Activated CD4-positive, alpha-beta T cell treated with anti-CD3 and anti-CD28 coated beads, Interleukin-2, amount 50 U/mL, for 16 hours (primary cell): ENCODE measurements at regions not wholly inside any gene's neighbourhood (a gene's known extent, or its start where the extent isn't known, plus 50 kb on each side); places are given as distances from the start of the nearest gene placed in this dataset.

ENCODE experiments used
- DNase-seq: peaks from one replicate; pipeline ENCODE4 v3.0.0-alpha.2; 2020

DNA sequence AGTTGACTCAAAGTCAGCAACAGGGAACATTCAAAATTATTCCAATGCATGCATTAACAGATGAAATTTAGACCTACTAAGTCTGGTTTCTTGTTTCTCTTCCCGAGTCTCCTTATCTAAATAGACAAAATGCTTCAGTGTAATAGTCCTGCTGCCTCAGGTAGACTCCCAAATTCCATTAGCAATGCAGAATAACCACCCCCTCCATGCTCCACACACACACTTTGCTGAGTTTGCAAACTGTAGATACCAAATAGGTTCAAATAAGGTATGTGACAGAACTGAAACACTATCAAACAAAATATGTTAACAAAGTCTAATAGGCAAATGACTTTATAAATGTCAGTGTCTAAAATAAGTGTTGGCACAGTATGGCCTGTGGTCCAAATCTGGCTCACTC, 451.1 kb upstream of the SOX5 start:
- no peak for DNase-seq

DNA sequence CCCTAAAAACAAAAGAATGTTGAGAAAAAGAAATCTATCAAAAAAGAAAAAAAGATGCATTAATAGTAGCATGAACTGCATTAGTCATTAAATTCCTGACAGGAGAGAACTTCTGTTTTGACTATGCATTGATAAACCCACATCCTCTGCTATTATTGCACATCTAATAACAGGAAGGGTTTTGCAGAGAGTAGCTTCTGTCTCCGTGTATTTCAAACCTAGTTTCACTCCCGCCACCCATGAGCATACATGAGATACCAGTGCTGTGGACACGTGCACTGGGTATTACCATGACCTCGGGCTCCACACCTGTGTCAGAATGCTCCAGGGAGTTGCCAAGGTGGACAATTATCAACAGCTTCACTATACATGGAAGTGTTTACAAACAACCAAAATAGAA, 449.1 kb upstream of the SOX5 start:
- peak; percentile 2 for DNase-seq

DNA sequence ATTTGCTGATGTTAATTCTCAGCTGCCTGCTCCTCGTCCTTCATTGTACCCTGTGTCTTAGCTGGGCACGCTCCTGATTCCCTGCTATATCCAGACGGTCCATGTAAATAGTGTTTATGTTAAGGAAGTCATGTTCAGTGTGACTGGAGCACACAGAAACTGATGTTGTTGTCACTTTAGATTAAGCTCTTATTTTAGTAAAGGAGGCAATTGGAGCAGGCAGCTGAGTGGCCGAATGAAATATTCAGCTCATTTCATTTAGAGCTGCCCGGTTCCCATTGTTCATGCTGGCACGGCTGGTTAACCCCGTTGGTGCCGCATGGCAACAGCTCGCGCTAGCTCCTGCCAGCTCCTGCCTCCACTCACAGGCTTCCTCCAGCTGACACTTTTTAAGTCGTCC, 446.8 kb upstream of the SOX5 start:
- DNase-seq, result no peak

DNA sequence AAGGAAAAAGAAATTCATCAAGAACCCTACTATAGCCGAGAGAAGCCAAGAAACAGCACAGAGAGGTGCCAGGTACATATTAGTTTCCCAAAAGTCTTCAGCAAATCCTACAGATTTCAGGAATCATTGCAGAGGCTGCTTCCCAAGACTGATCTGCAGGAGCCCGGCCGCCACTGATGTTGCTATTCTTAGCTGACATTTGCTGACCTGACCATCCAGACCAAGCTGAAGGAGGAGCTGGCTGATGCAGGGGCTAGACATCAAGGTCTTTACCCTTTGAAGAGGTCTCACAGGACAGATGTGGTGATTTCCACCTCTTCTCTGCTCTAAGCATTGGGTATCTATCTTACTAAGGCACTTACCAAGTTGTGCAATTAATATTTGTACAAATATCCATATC, 444.8 kb upstream of the SOX5 start:
- DNase-seq, result no peak

DNA sequence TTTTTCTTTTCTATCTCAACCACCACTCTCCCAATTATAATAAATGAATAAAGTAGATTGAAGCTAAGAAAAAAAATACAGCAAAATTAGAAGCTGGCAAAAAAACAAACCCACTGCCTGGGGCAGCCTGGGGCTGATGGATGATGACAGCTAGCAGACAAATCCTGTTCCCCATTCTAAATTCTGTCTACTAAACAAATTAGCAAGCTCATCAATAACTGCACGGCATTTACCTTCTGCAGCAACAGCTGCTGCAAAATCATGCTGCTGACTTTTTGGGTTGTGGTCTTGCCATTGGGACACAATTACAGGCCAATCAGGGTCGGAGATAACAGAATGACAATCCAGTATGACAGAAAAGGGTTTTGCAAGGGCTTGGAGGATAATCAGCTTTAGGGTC, 443.6 kb upstream of the SOX5 start:
- no peak for DNase-seq

DNA sequence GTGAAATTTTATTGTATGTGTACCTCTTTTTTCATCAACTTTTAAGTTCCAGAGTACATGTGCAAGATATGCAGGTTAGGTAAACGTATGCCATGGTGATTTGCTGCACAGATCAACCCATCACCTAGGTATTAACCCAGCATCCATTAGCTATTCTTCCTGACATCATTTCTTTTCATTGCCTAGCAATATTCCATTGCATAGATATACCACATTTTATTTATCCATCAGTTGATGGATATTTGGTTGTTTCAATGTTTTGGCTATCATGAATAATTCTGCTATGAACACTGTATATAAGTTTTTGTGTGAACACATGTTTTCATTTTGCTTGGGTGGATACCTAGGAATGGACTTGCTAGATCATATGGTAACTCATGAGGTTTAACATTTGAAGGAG, 439.9 kb upstream of the SOX5 start:
- DNase-seq, result no peak

DNA sequence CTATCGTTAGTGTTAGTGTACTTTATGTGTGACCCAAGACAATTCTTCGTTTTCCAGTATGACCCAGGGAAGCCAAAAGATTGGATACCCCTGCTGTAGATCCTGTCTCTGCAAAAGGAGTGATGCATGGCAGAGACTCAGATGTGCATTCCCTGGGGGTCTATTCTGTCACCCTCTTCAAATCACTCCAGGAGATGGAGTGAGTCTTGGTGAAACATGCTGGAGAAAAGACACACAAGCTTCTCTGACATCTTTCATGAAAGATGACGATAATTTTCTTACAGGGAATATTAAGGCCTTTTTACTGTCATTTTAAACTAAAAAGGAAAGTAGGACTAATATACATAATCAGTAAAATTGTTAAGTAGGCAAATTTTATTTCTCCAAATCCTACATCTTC, 437.9 kb upstream of the SOX5 start:
- DNase-seq, result no peak

DNA sequence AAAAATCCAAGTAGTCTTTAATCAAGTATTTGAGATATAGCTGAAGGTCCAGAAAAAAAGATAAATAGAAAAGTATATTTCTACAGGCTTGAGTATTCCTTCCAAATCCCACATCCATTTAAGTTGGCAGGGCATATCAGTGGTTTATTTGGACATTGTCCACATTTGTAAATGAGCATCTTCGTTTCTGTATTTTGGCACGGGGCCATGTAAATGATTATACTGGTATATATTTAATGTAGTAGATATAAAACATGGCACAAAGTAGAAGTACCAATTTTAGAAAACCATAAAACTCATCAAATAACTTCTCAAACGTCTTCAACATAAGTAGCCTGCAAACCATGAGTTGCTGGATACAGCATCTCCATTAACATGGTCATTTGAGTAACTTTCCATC, 437.4 kb upstream of the SOX5 start:
- no peak for DNase-seq

DNA sequence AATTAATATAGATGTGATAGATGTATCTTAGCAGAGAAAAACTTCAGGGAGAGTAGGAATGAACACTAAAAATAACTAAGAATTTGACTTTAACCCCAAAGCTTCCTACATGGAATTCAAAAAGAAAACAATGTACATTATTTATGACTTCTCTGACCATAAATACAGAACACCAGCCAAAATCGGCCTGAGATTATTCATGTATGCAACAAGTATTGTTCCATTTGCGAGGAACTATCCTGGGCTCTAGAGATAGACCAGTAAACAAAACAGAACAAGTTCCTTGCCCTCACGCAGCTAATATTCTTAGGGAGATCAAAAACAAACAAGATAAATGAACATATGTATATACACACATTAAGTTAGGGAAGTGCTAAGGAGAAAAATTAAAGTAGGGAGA, 432.3 kb upstream of the SOX5 start:
- DNase-seq, result no peak

DNA sequence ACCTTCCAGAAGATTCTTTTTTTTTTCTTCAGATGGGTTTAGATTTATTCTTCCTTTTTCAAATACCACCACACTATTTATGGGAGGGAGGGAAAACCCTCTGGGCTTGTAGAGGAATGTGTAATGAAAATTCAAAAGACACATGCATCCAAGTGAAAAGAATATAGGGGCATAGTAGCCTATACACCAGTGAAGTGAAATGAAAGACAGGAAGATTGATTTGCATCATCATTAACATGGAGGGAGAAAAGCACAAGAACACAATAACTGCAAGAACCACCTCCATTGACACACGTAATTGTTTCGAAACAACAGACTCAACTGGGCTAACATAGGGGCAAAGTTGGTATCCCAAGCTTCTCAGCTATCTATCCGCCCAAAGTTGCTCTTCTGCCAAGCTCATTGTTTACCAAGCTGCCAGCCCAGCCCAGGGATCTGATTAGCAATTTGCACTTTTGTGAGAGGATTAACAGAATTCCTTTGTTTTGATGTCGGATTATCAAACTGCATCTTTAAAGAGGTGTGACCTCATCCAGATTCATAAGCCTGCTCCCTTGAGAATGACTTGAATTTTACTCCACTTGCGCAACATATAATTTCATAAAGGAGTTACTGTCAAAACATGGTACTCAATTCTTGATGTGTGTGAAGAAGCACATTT, 430.5 kb upstream of the SOX5 start:
- DNase-seq, result no peak

DNA sequence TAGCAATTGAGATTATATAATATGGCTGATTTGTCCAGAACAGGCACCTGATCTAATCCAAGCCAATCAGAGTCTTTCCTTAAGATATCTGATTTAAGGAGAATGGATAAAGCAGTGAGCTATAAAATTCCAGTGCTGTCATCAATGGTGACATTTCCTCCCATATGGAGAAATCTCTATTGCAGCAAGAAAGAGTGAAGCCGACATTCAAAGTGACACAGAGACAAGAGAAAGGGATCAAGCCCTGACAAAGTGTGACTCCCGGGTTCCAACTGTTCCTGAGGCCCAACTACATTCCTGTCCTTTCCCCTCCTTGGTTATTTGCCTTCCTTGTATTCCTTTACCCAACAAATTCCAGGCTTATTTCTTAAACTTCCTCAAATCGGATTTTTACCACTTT, 430.0 kb upstream of the SOX5 start:
- no peak for DNase-seq

DNA sequence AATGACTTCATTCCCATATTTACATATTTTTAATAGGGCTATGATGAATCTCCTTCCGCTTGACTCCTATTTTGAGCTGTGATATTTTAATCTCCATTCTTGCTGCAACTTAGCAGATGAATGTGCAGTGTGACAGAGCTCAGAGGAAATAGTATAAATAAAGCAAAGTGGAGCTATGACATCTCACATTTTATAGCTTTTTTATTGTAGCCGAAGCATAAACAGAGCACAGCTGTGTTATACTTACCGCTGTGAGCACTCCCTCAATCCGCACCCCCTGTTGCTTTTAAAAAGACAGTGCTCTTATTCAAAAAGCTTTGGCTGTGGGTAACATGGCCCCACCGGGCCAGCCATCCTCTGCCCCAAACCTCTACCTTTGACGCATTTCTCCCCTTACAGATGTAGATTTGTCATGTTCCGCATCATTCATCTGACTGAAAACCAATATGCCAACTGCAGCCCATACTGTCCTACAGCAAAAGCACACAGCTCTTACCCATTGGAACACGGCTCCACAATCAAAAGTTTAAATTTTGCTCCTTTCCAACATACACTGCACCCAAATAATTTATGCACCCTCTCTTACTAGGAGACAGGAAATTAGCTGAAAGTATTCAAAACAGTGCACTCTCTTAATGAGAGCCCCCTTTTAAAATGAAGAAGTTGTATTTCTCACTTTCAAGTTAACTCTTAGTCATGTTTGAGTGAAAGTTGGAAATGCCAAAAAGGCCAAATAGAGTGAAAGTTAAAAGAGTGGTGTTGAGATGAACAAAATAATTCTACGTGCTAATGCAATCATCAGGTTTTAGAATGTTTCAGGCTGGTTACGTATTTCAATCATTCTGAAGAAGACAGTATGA, 429.3 kb upstream of the SOX5 start:
- DNase-seq, result no peak

DNA sequence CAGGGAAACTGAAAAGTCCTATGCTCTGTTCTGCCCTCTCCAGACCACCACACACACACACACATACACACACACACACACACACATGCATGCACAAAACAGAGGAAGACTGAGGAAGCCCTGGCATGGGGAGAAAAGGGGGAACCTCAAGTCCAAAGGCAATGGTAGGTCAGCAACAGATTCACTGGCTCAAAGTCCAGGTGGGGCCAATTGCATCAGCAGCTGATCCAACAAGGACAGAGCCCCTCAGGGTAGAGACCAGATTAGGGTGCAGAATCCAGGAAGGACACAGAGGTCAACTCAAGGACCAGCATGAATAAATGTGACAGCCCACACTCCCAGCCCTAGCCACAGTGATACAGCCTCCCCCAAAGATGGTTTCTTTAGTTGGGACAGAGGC, 425.0 kb upstream of the SOX5 start:
- no peak for DNase-seq

DNA sequence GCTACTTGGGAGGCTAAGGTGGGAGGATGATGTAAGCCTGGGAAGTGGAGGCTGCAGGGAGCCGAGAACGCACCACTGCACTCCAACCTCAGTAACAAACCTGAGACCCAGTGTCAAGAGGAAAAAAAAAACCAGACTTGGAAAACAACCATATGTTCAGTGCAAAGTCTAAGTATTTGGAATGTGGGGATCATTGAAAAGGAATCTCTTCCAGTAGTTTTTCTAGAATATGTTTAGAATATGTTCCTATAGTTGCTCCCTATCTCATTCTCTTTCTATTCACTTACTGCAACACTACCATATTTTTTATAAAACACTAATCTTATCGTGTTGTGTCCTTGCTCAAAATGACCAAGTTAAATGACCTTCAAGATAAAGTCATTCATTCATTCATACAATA, 423.5 kb upstream of the SOX5 start:
- DNase-seq, result no peak

DNA sequence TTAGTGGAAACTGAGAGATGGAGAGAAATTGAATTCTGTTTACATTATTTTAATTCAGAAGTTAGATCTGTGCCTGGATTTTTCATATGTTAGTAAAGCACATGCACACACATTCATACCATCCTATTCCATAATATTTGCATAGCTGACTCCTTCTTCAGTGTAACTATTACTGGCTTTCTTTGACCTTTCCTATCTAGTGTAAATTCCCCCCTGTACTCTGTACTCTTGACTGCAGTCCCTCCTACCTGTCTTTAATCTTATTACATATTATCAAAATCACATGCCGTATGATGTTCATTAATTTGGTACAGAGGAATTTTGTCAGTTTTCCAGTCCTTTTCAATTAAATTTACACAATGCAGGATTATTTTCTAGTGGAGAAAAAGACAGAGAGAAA, 417.0 kb upstream of the SOX5 start:
- no peak for DNase-seq

DNA sequence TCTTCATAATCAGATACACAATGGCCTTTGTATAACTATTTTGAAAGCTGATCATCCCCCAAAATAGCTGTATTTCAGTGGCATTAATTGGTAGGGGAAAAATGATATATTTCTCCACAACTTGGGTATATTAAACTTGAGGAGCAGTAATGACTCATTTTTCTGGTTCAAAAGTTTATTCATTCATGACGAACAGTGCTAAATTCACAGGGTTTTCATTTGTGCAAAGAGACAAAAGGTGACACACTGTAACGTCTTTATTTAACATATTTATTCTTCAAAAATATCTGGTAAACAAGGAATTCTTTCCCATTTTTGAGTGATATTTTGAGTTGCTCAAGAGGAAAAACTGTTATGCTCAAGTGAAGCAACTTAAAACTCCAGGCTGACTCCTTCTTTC, 415.5 kb upstream of the SOX5 start:
- no peak for DNase-seq

DNA sequence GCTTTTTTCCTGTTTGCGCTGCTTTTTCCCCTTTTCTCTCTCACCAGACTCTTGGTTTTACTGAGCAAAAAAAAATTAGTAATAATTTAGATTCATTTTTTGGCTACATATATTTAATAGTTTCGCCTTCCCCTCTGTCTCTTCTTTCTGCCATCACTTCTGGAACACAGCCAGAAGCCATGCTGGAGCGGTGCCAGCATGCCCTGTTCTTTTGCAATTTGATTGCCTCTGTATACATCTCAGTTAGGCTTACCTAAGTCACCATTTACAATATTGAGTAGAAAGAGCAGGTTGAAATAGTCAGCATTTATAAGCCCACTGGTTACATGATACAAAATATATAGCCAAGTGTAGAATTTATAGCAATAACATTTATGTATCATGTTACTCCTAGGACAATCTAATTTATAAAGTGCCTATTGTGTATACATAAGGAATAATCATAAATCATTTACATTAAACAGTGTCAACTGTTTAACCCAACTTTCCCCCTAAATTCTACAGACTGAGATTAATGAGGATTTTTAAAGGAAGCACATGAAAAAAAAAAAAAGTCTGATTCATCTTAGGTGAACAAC, 413.8 kb upstream of the SOX5 start:
- DNase-seq, result no peak

DNA sequence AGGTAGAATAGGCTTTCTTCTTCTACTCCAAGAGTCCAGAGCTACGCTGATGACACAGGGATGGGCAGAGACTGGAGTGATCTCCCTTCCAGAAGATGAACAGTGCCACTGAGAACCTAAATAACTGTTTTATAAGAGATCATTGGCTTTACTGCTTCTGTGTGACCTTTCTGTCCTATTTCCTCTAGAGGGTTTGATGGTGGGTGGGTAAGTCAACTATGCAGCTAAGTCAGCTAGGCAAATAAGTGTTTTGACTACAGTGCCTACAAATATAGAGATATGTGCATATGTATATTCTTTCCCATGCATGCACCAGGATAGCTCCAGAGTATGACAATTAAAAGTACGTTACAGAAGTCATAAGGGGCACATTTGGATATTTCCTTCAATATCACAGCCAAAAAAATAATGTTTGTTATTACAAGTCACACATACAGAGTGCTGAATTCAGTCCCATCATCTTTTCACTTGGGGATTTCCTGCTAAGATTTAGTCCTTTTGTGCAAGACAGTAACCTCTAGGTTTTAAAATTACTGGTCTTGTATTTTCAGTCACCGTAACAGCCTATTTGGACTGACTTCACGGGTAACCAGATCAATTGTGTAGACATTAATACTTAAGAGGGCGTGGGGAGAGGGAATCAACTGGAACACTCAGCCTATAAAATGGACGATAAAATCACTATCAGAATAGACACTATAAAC, 412.6 kb upstream of the SOX5 start:
- no peak for DNase-seq

DNA sequence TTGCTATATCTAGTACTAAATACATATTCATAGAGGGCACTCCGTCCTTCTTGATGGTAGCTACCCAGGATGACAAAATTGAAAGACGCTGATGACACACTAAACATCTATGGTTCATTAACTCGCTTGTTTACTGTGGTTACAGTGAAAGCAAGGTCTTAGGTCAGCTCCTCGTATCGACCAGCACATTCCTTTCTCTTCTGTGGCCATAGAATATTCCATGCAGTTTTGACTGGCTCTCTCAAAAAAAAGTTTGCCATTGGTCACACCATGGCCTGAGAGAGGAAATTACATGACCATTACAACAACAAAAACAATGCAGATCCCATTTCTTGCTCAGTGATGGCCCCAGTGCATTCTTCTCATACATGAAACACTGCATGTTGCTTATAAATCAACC, 411.4 kb upstream of the SOX5 start:
- no peak for DNase-seq

DNA sequence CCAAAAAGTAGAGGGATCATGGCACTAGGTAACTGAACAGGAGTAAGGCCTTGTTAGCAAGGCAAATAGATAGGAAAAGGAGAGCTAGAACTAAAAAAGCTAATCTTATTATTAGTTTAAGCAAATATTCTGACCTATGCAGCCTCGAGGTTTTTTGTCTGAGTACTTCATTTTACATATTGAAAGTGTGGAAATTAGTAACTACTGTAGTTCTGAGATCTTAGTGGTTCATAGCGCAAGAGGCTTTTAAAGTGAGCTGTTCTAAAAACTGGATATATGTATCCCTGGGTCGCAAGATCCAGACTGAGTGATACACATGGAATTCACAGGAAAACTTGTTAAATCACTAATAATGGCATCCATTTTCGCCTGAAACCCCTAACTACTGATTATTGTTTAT, 411.0 kb upstream of the SOX5 start:
- DNase-seq, result no peak

DNA sequence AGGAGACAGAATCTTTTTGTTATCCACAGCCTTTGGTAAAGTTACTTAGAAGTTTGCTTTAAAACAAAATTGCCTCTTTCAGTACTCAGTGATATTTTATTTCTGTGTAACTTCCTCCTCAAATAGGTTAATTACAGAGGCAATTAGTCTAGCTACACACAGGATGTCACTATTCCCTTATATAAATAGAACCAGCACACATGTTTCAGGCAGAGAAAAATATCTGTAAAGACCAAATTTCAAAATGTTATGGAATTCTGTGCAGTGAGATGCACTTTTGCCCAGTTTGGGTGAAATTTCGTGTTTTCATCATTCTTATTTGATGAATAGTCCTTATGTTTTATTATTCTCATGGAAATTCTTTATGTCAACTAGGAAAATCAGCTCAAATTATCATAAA, 410.6 kb upstream of the SOX5 start:
- no peak for DNase-seq

DNA sequence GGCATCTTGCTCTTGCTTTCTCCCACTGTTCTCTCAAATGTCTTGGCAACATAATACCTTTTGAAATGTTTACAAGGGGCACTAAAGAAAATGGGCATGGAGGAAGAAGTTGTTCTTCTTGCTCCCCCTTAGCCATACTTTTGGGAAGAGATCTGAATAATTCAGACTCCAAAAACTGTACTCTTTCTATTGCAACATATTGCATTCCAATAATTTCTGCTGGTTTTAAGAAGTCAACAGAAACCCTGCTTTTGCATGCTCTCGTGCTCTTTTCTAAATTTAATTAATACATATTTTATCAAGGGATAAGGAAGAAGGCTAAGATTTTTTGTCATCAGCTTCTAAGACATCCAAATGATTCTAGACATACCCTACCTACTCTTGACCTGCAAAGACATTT, 409.9 kb upstream of the SOX5 start:
- no peak for DNase-seq

DNA sequence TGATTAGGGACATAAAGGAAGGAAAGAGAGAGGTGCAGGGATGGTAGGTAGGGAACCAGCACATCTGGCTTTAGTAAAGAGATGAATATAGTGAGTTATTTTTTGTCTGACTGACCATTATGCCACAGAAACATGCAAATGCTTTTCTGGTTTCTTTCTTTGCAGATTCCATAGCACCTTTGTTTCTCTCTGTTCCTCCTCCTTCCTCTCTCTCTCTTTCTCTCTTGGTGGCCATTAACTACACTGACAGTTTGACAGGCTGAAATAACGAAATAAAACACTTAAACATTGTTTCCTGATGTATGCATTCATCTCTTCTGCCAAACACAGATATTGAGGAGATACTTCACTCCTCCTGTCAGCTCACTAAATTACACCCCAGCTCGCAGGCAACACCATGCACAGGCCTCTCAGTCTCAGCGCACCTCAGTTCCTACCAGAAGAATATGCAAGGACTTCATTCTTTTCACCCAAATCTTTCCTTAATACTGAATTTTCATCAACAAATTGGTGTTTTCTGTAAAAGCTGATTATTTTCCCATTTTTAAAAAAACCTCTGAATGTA, 406.9 kb upstream of the SOX5 start:
- DNase-seq, result no peak

DNA sequence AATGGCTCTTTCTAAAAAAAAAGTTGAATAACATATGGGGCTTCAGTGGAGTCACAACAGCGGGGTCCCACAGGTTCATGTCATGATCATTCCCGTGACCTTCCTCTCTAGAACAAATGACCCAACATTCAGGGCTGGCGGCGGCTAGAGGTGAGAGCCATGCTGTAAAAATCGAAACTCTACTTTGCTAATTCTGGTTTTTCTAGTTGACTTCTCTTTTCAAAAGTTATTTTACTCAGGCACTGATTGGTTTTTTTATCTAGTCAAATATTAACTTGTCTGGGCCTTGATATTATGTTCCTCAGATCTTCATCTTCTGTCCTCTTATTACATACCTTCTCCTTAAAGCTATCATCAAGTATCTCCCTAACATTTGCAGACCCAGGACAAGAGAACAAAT, 402.9 kb upstream of the SOX5 start:
- no peak for DNase-seq
